GM21737 (cell line): ENCODE measurements at regions not wholly inside any gene's neighbourhood (a gene's known extent, or its start where the extent isn't known, plus 50 kb on each side); places are given as distances from the start of the nearest gene placed in this dataset.
"Not testable (repeated sequence)": the region's sequence is repeated elsewhere in the genome, so short reads cannot be mapped to it uniquely, and the experiment has no call there.

Source experiments
- ATAC-seq: cut with Tn5 transposase; IDR thresholded peaks from one replicate; pipeline ENCODE4 v1.9.1; 2021; ENCODE audit warnings: mild to moderate bottlenecking, moderate library complexity; ENCODE audit not compliant: unreplicated experiment

- not testable (repeated sequence) for ATAC-seq
These were observed 320.7 kb downstream of the KLF13 start for GRCh38 chr15:31647337-31647826.

DNA sequence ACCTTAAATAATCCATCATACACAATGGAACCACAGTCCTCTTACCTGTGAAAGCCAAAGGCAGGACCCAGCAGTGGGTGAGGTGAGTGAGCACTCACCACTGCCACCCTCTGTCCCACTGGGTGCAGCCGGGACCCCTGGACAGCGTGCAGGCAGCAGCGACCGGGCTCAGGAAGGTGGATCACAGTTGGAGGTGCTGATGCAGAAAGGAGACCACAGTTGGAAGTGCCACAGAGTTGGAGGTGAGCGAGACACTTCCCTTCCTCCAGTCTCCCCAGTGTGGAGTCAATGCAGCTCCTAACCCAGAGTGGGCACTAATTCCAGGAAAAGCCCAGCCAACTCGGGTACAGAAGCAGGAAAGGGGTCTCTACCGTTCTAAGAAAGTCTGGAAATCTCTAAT lies 323.0 kb downstream of the KLF13 start:
- not testable (repeated sequence) for ATAC-seq

DNA sequence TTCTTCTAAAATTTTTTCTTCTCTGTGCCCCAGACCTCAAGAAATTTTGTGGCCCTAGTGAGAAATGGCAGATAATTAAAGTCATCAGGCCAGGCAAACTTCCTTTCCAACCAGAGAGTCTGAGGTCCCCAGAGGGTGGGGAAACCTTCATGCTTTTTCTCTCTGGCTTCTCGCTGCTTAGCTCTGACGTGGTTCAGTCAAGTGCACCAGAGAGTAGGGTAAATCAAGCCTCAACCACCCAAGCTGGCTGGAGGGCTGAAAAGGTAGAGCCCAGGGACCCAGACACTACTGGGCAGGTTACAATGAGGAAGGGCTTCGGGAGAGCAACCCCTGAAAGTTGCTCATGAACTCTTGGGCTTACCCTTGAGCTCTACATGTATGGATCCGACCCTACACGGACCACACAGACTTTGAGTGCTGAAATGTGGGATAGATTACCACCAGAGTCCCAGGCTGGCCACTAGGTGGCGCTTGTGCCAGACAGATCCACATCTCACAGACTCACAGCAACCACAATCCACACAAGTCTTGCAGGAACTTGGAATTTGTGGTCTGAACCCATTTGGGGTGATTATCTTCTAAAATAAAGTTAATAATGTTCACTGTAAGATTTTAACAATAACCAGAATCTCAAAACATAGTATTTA lies 323.5 kb downstream of the KLF13 start:
- not testable (repeated sequence) for ATAC-seq

GRCh38 chr15:31656915-31657314 lies 330.3 kb downstream of the KLF13 start:
- ATAC-seq, result not testable (repeated sequence)

- ATAC-seq, result no peak
These were observed 334.2 kb downstream of the KLF13 start for GRCh38 chr15:31660816-31661215.

DNA sequence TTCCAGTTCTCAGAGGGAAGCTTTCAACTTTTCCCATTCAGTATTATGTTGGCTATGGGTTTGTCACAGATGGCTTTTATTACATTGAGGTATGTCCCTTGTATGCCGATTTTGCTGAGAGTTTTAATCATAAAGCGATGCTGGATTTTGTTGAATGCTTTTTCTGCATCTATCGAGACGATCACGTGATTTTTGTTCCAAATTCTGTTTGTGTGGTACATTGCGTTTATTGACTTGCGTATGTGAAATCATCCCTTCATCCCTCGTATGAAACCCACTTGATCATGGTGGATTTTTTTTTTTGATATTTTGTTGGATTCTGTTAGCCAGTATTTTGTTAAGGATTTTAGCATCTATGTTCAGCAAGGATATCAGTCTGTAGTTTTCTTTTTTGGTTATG lies 339.1 kb downstream of the KLF13 start:
- ATAC-seq, result not testable (repeated sequence)

DNA sequence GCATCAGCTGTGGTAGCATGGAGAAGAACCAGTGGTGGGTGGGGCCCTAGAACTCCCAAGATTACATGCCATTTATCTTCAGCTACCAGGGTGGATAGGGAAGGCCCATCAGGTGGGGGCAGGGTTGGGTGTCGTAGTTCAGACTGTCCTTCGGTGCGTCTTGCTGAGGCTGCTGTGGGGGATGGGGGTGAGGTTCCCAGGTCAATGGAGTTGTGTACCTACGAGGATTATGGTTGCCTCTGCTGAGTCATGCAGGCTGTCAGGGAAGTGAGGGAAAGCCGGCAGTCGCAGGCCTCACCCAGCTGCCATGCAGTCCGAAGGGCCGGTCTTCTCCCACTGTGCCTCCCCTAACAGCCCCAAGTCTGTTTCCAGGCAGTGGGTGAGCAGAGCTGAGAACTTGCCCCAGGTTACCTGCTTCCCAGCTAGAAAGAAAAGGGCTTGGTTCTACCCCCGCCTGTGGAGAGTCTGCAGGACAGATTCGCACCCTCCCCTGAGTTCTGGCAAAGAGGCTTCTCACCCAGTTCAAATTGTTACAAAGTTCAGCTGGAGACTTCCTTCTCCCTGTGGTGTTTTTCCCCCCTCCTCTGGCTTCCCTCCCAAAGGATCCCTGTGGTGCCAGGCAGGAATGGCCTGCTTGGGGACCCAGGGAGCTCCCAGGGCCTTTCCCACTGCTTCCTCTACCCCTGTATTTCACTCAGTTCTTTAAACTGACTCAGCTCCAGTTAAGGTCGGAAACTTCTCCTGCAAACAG lies 342.7 kb downstream of the KLF13 start:
- ATAC-seq, result not testable (repeated sequence)

DNA sequence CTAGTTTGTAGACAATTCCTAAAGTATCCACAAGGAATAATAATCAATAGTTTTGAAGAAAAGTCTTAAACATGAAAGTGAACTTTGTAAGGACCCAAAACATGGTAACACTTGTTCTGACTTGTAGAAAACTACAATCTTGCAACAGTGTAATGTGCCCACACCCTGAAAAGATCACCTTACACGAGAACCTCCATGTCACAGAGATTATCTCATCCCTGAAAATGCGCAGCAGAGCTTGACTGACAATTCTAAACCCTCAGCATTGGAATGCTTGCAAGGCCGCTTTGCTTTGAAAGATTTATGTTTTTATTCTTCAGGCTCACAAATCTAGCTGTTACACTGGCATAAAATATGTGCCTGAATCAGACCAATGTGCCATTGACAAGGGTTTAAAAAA lies 346.6 kb downstream of the KLF13 start:
- ATAC-seq, result not testable (repeated sequence)

DNA sequence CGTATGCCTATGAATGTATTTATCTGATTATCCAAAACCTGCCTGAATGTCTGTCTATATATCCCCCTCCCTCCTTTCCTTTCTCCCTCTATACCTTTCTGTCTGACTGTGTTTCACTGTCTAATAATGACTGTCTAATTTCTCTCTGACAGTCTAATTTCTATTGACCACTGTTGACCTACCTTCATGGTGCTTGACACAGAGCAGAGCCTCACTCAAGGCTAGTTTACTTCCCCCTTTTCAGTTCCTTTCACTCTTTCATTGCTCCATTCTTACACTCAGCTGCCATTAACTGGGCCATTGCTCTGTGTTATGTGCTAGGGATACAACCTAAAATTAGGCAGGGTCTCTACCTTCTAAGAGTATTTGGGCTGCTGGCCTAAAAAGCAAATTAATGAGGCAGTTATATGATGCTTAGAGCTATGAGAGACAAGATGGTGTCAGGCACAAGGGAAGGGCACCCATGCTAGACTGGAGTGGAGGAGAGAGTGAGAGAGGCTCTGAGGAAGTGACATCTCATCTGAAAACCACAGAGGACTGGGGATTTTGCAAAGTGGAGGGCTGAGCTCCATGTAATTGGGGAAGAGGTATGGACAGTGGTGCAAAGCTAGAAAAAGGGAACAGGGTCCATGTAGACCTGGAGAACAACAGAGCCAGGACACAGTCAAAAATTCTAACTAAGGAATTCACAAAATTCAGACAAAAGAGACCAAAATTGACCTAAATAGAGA lies 348.6 kb upstream of the CHRNA7 start:
- not testable (repeated sequence) for ATAC-seq

DNA sequence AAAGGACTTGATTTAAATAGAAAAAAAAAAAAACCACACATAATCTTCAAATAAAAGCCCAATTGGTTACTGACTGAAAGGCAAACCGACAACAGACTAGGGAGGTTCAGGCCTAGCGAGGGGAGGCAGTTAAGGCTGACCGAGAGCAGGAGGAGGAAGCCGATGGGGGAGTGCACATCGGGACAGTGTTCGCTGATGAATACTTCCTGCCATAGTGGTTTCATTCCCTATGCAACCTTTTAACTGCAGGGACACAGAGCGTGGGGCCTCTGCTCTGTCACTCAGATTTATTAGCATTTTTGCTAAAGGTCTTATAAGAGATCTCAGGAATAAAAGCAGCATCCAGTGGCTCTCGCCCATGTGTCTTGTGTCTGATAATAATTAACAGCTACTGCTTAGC lies 343.2 kb upstream of the CHRNA7 start:
- not testable (repeated sequence) for ATAC-seq

- not testable (repeated sequence) for ATAC-seq
These were observed 333.8 kb upstream of the CHRNA7 start for GRCh38 chr15:31696509-31696908.

DNA sequence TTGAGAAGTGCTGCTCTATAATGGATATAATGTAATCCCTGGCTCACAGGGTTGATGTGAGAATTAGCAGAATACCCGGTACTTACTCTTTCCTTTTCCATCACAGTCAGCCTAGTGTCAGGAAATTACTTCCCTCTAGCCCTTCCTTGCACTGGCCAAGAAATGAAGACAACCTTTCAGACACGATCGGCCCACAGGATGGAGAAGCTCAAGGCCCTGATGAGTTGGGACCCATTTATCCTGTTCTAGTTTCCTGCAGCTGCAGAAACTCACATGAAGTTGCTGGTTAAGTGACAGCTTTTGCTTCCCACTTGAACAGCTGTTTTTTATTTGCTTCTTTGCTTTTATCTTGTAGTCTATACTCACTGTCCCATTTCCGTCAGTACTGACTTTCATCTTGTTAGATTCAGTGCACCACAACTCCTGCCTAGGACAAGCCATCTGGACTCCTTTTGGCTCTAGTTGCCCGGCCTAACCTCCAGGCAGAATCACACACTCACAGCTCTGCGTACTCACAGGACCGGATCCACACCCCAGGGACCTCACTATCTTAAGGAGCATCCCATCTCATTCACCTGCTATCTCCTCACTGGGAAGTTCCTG lies 325.1 kb upstream of the CHRNA7 start:
- ATAC-seq, result not testable (repeated sequence)

- peak; percentile 62 for ATAC-seq
These were observed 322.2 kb upstream of the CHRNA7 start for GRCh38 chr15:31707944-31708702.

GRCh38 chr15:31708703-31709327 lies 321.5 kb upstream of the CHRNA7 start:
- peak; percentile 72 for ATAC-seq

GRCh38 chr15:31709479-31709878 lies 320.8 kb upstream of the CHRNA7 start:
- not testable (repeated sequence) for ATAC-seq

GRCh38 chr15:31710806-31711205 lies 319.5 kb upstream of the CHRNA7 start:
- not testable (repeated sequence) for ATAC-seq

GRCh38 chr15:31715208-31715607 lies 315.1 kb upstream of the CHRNA7 start:
- not testable (repeated sequence) for ATAC-seq

DNA sequence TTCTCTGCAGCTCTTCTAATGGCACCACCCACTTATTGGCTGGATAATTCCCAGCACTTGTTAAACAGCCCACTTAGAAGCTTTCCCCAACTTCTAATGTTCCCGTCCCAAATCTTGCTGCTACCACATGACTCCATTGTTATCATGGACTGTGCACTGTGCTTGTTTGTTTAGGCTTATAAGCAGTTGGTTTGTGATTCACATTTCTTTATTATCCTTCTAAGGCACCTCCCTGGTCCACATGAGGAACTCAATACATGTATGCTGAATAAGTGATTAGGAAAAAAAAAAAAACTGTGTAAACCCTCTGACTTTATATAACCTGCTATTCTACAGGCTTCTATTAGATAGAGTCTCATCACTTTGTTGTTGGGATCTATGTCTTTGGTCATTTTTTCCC lies 311.7 kb upstream of the CHRNA7 start:
- not testable (repeated sequence) for ATAC-seq

DNA sequence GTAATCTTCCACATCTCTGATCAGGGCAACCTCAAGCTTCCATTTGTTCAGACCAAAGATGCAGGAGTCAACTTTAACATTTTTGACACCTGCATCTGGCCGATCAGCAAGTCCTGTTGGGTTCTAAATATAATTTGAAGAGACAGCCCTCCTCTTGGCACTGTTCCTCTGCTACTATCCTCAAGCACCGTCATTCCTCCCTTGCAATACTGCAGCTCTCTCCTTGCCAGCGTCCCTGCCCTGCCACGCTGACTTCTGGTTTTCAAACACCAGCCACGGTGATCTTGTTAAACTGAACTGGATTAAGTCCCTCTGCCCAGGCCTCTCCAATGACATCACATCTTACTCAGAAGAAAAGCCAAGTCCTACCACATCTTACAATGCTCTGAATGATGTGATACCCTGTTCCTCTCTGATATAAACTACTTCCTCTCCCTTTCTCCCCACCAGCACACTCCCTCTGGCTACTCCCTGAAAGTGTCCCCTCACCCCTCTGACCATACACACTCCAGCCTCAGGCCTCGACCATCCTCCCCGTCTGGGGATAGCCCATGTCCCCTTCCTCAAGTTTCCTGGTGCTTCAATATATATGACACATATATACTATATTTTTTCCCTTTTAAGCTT lies 310.8 kb upstream of the CHRNA7 start:
- ATAC-seq, result not testable (repeated sequence)
